ENCODE measurements at regions not wholly inside any gene's neighbourhood (a gene's known extent, or its start where the extent isn't known, plus 50 kb on each side); places are given as distances from the start of the nearest gene placed in this dataset.

DNA sequence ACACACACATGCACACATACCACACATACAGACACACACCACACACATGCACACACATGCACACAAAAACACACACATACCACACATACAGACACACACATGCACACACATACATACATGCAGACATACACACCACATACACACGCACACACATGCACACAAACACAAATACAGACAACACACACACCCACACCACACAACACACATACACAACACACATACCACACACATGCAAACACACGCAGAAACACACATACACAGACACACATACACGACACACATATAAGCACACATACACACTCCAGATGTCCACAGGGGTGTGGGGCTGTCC lies 60.1 kb upstream of the PPP2R2D start:
- ChIA-PET CTCF (no interaction called here), POLR2A (no interaction called here)
- no peak overlapping the region for H3K4me3 ChIP-seq (replicated peaks in 1 of 3; ENCODE audit: insufficient read depth in 1 of 3, low read depth in 1 of 3, low read length in 3 of 3)
- no peak overlapping the region for H3K27ac ChIP-seq (ENCODE audit: insufficient read depth, low read depth, low read length)
- H3K9ac ChIP-seq (replicated peaks; ENCODE audit: extremely low read depth, insufficient read depth, low read length): no peak overlapping the region
- dilution Hi-C loops (cut with MboI; ENCODE audit: extremely low pct_ligation_motif_present, low sequenced_read_pairs) (no loop called here), intact Hi-C loops (cut with micrococcal nuclease) (no loop called here)
- no peak overlapping the region for H3K4me2 ChIP-seq (ENCODE audit: insufficient read depth, low read length)
- H4K20me1 ChIP-seq (replicated peaks; ENCODE audit: control insufficient read depth, extremely low read depth, insufficient read depth, low read length): no peaks in the 10 kb centered on the region
- no peaks in the 10 kb centered on the region for H3K9me1 ChIP-seq (replicated peaks; ENCODE audit: control insufficient read depth, extremely low read depth, insufficient read depth, low read length)
- TF ChIP-seq EZH2 (IDR thresholded peaks at IDR 0.05; ENCODE audit: borderline replicate concordance, low read depth, low read length, severe bottlenecking) (no peak), GATA2 (IDR thresholded peaks at IDR 0.05; ENCODE audit: insufficient read depth, insufficient read length, low read depth, low read length) (no peak), JUN (IDR thresholded peaks at IDR 0.05; ENCODE audit: borderline replicate concordance, insufficient read depth, insufficient read length, low read depth) (no peak), MYC (IDR thresholded peaks at IDR 0.05; ENCODE audit: low read depth, low read length) (no peak), FOS (IDR thresholded peaks at IDR 0.05; ENCODE audit: borderline replicate concordance, insufficient read depth, low read length) (no peak), POLR2A (IDR thresholded peaks at IDR 0.05; ENCODE audit: low read depth, low read length) (no peak), POLR2AphosphoS5 (IDR thresholded peaks at IDR 0.05; ENCODE audit: insufficient read depth, low read depth, low read length) (no peak)
- TF ChIP-seq, protein P1, sequence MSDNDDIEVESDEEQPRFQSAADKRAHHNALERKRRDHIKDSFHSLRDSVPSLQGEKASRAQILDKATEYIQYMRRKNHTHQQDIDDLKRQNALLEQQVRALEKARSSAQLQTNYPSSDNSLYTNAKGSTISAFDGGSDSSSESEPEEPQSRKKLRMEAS (IDR thresholded peaks at IDR 0.05; ENCODE audit: insufficient read depth, insufficient read length): no peak
- TF ChIP-seq, protein P2, sequence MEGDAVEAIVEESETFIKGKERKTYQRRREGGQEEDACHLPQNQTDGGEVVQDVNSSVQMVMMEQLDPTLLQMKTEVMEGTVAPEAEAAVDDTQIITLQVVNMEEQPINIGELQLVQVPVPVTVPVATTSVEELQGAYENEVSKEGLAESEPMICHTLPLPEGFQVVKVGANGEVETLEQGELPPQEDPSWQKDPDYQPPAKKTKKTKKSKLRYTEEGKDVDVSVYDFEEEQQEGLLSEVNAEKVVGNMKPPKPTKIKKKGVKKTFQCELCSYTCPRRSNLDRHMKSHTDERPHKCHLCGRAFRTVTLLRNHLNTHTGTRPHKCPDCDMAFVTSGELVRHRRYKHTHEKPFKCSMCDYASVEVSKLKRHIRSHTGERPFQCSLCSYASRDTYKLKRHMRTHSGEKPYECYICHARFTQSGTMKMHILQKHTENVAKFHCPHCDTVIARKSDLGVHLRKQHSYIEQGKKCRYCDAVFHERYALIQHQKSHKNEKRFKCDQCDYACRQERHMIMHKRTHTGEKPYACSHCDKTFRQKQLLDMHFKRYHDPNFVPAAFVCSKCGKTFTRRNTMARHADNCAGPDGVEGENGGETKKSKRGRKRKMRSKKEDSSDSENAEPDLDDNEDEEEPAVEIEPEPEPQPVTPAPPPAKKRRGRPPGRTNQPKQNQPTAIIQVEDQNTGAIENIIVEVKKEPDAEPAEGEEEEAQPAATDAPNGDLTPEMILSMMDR (IDR thresholded peaks at IDR 0.05; ENCODE audit: extremely low read depth in 1 of 2, insufficient read depth in 1 of 2, low read depth in 1 of 2, low read length in 2 of 2): no peak
- DNase-seq (ENCODE audit: low read depth, low spot score) (no peak), FAIRE-seq (no peak)
- H3K27me3 ChIP-seq (ENCODE audit: control insufficient read depth in 2 of 2, insufficient read depth in 2 of 2, low read length in 2 of 2): no peaks in the 10 kb centered on the region
- no peaks in the 10 kb centered on the region for H3K4me1 ChIP-seq (ENCODE audit: control insufficient read depth, extremely low read depth, insufficient read depth, low read length)
- BruUV-seq (replicated peaks): no TSS peak
- no peak overlapping the region for H2AFZ ChIP-seq (ENCODE audit: low read depth, low read length)
- no peaks in the 10 kb centered on the region for H3K9me3 ChIP-seq (replicated peaks; ENCODE audit: control insufficient read depth, insufficient read depth, low read length)
- no peaks in the 10 kb centered on the region for H3K36me3 ChIP-seq (ENCODE audit: control insufficient read depth in 2 of 2, extremely low read depth in 1 of 2, insufficient read depth in 2 of 2, low read length in 2 of 2)
- no peaks in the 10 kb centered on the region for H3K79me2 ChIP-seq (ENCODE audit: control insufficient read depth, insufficient read depth, low read length)
